ENCODE measurements at regions not wholly inside any gene's neighbourhood (a gene's known extent, or its start where the extent isn't known, plus 50 kb on each side); places are given as distances from the start of the nearest gene placed in this dataset.

DNA sequence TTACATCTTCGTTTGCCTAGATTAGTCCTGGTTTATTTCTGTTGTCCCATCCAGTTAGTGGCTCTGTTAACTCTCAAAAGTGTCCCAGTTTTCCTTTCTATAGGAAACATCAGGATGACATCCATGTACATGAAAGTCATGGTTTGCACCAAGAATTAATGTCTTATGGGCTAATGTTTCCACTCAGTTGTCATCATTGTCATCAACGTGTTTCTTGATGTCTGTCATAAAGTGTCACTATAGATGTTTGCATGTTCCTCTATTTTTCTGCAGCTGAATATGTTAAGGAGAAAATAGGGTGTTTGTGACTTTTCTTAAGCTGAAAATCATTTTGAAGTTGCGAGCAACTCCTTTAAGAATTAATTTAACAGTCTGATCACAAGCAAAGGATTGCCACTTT is 567.0 kb downstream of the TMEM114 start:
- no peak for DNase-seq
- intact Hi-C loops (cut with DNase I, micrococcal nuclease) = no loop called here
- ATAC-seq = no peak
- H3K4me1 ChIP-seq (ENCODE audit: low read depth) = no peaks in the 10 kb centered on the region
- H3K36me3 ChIP-seq (ENCODE audit: low read depth) = no peaks in the 10 kb centered on the region
- TF ChIP-seq, protein P1, sequence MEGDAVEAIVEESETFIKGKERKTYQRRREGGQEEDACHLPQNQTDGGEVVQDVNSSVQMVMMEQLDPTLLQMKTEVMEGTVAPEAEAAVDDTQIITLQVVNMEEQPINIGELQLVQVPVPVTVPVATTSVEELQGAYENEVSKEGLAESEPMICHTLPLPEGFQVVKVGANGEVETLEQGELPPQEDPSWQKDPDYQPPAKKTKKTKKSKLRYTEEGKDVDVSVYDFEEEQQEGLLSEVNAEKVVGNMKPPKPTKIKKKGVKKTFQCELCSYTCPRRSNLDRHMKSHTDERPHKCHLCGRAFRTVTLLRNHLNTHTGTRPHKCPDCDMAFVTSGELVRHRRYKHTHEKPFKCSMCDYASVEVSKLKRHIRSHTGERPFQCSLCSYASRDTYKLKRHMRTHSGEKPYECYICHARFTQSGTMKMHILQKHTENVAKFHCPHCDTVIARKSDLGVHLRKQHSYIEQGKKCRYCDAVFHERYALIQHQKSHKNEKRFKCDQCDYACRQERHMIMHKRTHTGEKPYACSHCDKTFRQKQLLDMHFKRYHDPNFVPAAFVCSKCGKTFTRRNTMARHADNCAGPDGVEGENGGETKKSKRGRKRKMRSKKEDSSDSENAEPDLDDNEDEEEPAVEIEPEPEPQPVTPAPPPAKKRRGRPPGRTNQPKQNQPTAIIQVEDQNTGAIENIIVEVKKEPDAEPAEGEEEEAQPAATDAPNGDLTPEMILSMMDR (IDR thresholded peaks at IDR 0.05) = no peak
- no peaks in the 10 kb centered on the region for H3K9me3 ChIP-seq
- no peak overlapping the region for H3K4me3 ChIP-seq

DNA sequence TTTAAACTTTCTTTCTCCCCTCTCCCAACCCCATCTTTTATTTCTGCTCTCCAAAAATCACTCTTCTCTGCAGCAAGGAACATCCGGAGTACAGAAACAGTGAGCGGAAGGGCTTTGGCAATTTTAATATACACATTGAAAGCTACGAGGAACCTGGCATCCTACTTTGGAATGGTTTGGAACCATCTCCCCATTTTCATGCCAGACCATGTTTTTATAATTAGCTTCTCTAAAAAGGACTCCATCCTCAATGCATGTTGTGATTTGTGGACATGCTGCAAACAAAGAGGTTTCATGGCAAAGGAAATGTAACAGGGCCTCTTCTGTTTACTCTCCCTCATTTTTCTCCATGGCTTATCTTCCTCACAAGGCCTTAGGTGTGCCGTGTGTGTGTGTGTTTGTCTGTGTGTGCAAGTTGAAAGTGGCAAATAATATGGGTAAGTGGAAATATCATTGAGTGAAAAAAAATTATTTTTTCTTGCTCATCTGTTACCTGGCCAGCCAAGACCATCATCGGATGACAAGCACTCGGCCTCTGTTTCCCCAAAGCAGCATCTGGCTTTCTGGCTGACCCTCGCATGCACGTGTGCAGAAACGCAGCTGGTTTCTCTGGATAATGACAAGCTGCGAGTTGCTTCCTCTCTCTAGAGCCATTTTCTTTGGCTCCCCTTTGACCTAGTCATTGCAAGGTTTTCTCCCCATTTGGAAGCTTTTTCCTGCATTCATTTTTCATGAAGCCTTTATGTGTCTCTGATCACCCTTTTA is 585.0 kb downstream of the TMEM114 start:
- Histone ChIP-seq H3K36me3 (ENCODE audit: low read depth) (no peaks in the 10 kb centered on the region), H3K9me3 (no peaks in the 10 kb centered on the region), H3K4me1 (ENCODE audit: low read depth) (no peaks in the 10 kb centered on the region), H3K4me3 (no peak overlapping the region)
- ATAC-seq (no peak), DNase-seq (no peak)
- intact Hi-C loops (cut with DNase I, micrococcal nuclease) = no loop called here
- TF ChIP-seq, protein P1 (IDR thresholded peaks at IDR 0.05) = no peak

DNA sequence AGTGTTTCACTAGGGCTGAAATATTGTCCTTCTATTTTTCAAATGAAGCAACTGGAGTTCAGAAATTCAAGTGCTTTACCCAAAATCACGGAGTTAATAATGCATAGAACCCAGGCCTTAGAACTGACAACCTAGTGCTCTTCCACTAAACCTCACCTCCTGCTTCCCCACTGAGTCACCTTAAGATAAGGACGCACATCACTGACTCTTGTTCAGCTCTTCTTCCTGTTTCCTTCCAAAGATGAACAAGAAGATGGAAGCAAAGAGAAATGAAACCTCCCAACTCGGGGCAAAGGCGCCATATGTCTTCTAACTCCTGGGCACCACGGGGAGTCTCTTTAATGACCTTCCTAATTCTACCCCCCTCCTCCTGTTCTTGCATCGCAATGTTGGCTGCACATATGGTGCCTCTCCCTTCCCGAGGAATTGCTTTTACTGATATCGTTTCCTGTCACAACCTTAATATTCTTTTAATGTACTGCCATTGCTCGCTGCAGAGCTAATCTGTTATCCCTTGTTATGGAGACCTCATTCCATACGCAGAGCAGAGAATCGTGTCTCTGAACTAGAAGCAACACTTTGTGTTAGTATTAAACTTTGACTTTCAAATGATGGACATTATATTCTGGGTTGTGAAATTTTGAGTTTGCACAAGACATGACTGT is 591.4 kb downstream of the TMEM114 start:
- Histone ChIP-seq H3K4me1 (ENCODE audit: low read depth) (no peaks in the 10 kb centered on the region), H3K36me3 (ENCODE audit: low read depth) (no peaks in the 10 kb centered on the region), H3K4me3 (no peak overlapping the region), H3K9me3 (no peaks in the 10 kb centered on the region)
- TF ChIP-seq, protein P1 (IDR thresholded peaks at IDR 0.05) = no peak
- no peak for ATAC-seq
- intact Hi-C loops (cut with DNase I, micrococcal nuclease) = no loop called here
- DNase-seq = no peak

GRCh38 chr16:7997966-7998365 is 592.3 kb downstream of the TMEM114 start:
- TF ChIP-seq, protein P1 (IDR thresholded peaks at IDR 0.05) = no peak
- intact Hi-C loops (cut with DNase I, micrococcal nuclease) = no loop called here
- DNase-seq (no peak), ATAC-seq (no peak)
- no peaks in the 10 kb centered on the region for H3K36me3 ChIP-seq (ENCODE audit: low read depth)
- H3K4me1 ChIP-seq (ENCODE audit: low read depth) = no peaks in the 10 kb centered on the region
- H3K4me3 ChIP-seq = no peak overlapping the region
- H3K9me3 ChIP-seq = no peaks in the 10 kb centered on the region

DNA sequence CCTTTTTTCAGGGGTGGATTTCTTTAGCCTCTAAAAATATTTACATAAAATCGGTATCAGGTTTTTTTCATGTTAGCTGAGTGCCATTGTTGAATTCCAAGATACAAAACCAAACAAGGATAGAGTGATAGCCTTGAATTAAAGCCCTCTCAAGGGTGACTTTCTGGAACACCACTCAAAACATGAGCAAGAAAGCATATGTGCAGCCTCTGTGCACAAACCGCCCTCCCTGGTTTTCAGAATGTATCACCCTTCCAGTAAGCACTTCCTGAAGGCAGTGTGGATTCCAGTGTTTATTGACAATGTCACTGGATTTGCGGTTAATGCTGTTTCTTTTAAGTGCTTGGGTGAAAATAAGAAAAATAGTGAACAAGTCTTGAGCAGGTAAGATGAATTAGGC is 597.7 kb downstream of the TMEM114 start:
- ATAC-seq (no peak), DNase-seq (no peak)
- Histone ChIP-seq H3K4me1 (ENCODE audit: low read depth) (no peaks in the 10 kb centered on the region), H3K4me3 (no peak overlapping the region), H3K36me3 (ENCODE audit: low read depth) (no peaks in the 10 kb centered on the region), H3K9me3 (no peaks in the 10 kb centered on the region)
- intact Hi-C loops (cut with DNase I, micrococcal nuclease) = no loop called here
- TF ChIP-seq, protein P1 (IDR thresholded peaks at IDR 0.05) = no peak
